ENCODE measurements at regions not wholly inside any gene's neighbourhood (a gene's known extent, or its start where the extent isn't known, plus 50 kb on each side); places are given as distances from the start of the nearest gene placed in this dataset.

GRCh38 chr2:239822146-239822831 is 202.9 kb downstream of the NDUFA10 start:
- TF ChIP-seq, protein P1, sequence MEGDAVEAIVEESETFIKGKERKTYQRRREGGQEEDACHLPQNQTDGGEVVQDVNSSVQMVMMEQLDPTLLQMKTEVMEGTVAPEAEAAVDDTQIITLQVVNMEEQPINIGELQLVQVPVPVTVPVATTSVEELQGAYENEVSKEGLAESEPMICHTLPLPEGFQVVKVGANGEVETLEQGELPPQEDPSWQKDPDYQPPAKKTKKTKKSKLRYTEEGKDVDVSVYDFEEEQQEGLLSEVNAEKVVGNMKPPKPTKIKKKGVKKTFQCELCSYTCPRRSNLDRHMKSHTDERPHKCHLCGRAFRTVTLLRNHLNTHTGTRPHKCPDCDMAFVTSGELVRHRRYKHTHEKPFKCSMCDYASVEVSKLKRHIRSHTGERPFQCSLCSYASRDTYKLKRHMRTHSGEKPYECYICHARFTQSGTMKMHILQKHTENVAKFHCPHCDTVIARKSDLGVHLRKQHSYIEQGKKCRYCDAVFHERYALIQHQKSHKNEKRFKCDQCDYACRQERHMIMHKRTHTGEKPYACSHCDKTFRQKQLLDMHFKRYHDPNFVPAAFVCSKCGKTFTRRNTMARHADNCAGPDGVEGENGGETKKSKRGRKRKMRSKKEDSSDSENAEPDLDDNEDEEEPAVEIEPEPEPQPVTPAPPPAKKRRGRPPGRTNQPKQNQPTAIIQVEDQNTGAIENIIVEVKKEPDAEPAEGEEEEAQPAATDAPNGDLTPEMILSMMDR (IDR thresholded peaks at IDR 0.05; ENCODE audit: low read depth, low read length, missing input control): no peak
- TF ChIP-seq HNF4A (conservative IDR thresholded peaks at IDR 0.05) (no peak), REST (IDR thresholded peaks at IDR 0.05) (no peak), RAD21 (IDR thresholded peaks at IDR 0.05) (no peak), JUND (IDR thresholded peaks at IDR 0.05) (no peak), TAF1 (conservative IDR thresholded peaks at IDR 0.05) (no peak), YY1 (IDR thresholded peaks at IDR 0.05) (no peak), SP1 (IDR thresholded peaks at IDR 0.05) (no peak), RXRA (IDR thresholded peaks at IDR 0.05) (no peak), GABPA (IDR thresholded peaks at IDR 0.05 in 1 of 2, conservative IDR thresholded peaks at IDR 0.05 in 1 of 2) (no peak), FOXA2 (IDR thresholded peaks at IDR 0.05) (no peak)
- TF ChIP-seq, protein P2, sequence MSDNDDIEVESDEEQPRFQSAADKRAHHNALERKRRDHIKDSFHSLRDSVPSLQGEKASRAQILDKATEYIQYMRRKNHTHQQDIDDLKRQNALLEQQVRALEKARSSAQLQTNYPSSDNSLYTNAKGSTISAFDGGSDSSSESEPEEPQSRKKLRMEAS (IDR thresholded peaks at IDR 0.05): no peak
- TF ChIP-seq, protein P3, sequence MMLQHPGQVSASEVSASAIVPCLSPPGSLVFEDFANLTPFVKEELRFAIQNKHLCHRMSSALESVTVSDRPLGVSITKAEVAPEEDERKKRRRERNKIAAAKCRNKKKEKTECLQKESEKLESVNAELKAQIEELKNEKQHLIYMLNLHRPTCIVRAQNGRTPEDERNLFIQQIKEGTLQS (IDR thresholded peaks at IDR 0.05): no peak

Measured in liver (tissue), 3 donors.